Head of caudate nucleus (tissue), 42 donors: ENCODE measurements at regions not wholly inside any gene's neighbourhood (a gene's known extent, or its start where the extent isn't known, plus 50 kb on each side); places are given as distances from the start of the nearest gene placed in this dataset.

Experiments used
- DNase-seq, 42 donors: peaks; one replicate each; pipeline versions ENCODE4 v3.0.0 to v3.0.0-alpha.2; 2020 to 2021; ENCODE audit warnings: mixed read lengths in 7 of 42
- intact Hi-C: fragments of 100-400 bp; cut with DNase I; formaldehyde crosslinking; loops from one replicate; pipeline ENCODE4 v1.15.0; 2022

DNA sequence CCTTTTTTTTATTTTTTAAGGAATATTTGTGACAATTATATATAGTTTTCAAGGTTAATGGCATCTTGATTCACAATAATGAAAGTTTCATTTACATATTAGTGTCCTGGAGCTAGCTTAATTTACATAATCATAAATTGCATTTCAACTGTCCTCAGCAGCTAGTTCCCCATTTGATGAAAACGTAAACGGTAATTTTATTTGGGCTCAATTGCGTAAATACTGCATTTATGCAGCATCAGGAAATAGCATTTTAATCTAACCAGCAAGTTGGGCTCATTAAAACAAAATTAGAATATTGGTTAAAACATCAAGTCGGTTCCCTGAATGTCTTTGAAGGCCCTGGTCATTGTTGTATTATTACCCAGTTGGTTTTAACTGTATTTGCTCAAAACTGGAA is 136.8 kb upstream of the CDH5 start:
- DNase-seq: no peak
- intact Hi-C loops: no loop called here

- peak in 1 of 42 donors; percentile 11 for DNase-seq
- intact Hi-C loops: no loop called here
These were observed 137.7 kb upstream of the CDH5 start for GRCh38 chr16:66228792-66229191.

GRCh38 chr16:66227766-66228530 is 138.5 kb upstream of the CDH5 start:
- intact Hi-C loops: no loop called here

DNA sequence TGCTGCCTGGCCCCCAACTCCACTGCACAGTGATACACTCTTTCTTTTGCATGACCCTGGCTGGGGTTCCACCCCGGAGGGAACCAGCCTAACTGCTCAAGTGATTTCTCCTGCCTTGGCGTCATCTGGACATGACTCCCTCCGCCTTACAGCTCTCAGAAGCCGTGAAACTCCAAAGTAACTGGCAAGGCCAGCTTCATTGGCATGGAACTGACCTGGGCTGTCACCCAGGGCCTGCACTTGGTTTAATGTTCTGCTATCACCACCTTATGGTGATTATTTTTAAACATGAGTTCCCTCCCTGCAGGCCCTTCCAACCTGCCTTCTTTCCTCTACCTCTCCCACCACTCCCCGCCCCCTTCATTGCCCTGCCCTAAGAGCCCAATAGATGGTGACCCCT is 139.7 kb upstream of the CDH5 start:
- intact Hi-C loops: no loop called here
- peak in 8 of 42 donors; percentile 9 to 45 (median 23) for DNase-seq

More at GRCh38 chr16:66227766-66228530, 138.5 kb upstream of the CDH5 start:
- DNase-seq: peak in 1 of 42 donors; percentile 8

DNA sequence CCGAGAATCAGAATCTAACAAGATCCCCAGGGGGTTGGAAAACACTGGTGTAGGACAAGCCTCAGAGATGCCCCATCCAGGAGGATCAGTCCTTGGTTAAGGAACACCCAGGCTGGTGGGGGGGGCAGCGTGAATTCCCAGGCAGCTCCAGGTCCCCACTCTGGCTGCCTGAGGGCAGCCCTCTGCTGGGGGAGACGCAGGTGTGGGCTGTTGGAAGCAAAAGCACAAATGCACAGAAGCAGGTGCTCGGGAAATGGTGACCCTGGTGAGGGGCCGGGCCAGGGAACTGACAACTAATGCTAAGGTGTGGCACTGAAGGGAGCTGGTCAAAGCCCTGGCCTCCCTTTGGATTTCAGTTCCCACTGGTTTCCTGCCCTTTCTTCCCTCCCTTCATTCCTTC is 140.8 kb upstream of the CDH5 start:
- peak in 1 of 42 donors; percentile 8 for DNase-seq
- intact Hi-C loops: no loop called here

DNA sequence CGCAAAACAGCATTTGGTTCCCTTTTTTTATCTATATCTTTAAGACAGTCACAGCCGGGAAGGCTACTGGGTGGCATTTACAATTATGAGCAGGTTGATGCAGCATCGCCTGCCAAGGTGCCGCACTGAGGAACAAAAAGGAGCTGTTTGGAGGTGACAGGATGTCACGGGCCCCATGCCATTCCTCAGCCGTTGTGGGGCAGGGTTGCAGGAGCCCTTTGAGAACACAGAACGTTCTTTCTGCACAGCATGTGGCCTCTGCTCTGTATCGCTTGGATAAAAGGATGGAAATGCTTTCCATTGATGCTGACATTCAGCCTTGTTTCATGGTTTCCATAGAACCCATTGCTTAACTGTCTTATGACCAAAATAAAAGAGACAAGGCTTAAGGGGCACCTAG is 141.9 kb upstream of the CDH5 start:
- peak in 2 of 42 donors; percentile 17 to 28 for DNase-seq
- intact Hi-C loops: no loop called here

- peak in 1 of 42 donors; percentile 11 for DNase-seq
- intact Hi-C loops: no loop called here
These were observed 142.3 kb upstream of the CDH5 start for GRCh38 chr16:66224186-66224585.

DNA sequence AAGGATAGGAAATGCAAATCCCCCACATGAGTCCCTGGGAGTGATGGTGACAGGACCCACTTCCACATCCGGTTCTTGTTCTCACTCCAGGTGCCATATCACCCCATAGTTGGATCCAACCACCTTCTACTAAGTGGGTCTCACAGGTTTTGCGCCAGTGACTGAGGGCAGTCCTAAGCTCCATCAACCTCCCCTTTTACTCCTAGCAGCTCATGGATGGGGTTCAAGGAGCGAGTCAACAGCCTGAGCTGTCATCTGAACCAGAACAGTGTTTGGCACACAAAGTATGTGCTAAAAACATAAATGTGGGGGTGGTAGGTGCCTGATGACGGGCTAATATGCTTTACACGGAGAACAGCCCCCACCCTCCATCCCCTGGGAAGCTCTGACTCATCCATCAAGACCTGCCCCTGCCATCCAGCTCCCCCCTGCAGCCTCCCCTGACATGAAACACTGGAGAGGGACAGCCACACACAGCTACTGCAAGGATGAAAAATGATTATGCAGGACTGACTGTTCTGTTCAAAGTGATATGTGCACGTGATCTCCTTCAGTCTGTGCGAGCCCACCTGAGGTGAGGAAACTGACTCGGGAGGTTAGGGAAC is 143.2 kb upstream of the CDH5 start:
- intact Hi-C loops: no loop called here
- peak in 22 of 42 donors; percentile 15 to 69 (median 36) for DNase-seq

GRCh38 chr16:66222756-66223155 is 143.7 kb upstream of the CDH5 start:
- no peak for DNase-seq
- intact Hi-C loops: no loop called here

DNA sequence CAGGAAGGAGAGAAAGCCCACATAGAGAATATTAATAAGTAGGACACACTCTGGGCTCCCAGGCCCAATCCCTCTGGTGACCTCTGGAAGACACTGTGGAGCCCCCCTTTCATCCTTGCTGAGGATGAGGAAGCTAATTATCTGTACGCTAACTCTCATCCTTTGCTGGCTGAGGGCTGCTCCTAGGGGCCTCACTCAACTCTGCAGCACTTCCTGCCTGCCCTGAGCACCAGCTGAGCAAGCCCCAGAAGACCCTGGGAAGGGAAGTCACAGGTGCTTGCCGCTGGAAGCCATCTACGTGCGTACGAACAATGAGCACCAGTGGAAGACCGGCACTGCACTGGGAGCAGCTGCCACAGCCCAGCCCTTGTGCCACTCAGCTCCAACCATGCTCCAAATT is 145.8 kb upstream of the CDH5 start:
- intact Hi-C loops: no loop called here
- DNase-seq: no peak

GRCh38 chr16:66219491-66219890 is 147.0 kb upstream of the CDH5 start:
- no peak for DNase-seq

DNA sequence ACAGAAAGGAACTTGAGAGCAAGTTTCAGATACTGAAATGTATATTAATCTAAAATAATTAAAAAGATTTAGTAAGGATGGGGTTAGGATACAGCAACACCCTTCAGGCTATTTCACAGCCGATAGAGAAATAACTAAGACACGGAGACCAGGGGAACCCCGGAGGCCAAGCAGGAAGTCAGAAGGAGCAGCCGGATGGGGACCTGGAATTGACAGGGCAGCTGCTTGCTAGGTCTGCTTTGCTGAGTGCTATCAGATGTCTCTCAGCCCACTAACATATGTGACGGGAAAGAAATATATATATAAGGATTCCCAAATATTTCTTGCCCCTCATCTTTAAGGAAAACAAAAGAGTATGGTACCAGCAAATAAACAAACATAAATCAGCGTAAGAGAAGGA is 154.1 kb upstream of the CDH5 start:
- DNase-seq: peak in 1 of 42 donors; percentile 31
- intact Hi-C loops: no loop called here

More at GRCh38 chr16:66219491-66219890, 147.0 kb upstream of the CDH5 start:
- intact Hi-C loops: no loop called here

DNA sequence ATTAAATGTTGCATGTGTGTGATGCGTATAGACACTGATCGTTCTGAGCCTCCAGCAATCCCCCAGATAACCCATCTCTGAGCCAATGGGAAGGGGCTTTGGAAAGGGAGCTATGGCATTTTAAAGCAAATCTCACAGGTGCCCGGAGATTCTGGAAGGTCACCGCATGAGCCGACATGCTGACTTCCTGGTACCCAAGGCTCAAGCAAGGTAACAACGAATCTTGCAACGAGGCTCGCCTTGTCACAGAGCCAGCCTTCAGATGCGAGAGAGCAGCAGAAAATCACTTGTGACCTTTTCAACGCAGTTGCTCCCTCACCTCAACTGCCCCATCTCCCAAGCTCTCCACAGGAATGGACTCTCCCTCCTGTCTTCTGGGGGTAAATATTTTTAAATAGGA is 154.8 kb upstream of the CDH5 start:
- intact Hi-C loops: no loop called here
- peak in 1 of 42 donors; percentile 27 for DNase-seq

DNA sequence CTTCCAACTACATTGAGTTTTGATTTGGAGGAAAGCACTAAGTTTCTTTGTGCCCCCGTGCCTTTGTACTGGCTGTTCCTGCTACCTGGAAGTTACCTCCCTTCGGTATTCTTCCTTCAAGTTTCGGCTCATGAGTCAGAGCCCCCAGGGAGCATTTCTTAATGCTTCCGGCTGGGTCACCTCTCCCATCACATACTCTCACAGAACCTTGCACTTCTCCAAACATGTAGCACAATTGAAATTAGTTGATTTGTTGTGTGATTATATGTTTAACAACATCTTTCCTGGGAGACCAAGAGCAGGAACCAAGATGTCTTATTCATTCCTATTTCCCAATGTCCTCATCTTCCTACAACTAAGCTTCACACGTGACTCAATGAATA is 158.6 kb upstream of the CDH5 start:
- DNase-seq: no peak

DNA sequence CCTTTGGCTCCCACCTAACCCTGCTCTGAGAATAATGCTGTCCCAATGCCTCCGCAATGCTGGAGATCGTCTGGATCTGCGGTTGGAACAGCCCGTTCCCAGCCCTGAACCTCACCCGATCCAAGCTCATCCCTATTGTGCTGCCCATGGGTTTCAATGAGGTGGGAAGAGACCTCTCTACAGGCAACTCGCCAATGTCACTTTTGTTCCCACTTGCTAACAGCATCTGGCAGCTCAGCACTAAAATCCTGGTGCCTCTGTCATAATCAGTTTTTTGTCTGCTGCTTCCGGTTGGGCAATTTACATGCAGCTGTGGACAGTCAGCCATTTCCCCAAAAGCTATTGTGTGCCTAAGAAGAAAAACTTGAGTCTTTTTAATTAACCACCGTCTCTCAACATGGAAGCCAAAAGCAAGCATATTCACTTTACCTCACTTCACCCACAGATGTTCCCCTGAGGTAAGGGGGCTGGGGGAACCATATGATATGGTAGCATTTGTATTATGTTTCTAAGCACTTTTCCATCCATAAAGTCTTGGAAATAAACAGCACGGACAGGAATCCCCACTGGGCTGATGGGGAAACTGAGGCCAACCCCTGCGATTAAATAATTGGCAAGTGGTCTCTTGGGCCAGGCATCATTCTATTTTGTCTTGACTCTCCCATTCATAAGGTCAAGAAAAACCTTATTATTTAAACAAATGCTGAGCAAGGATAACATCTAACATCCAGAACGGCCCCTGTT is 159.2 kb upstream of the CDH5 start:
- intact Hi-C loops: no loop called here
- DNase-seq: peak in 1 of 42 donors; percentile 22

More for the DNA sequence above, 158.6 kb upstream of the CDH5 start:
- intact Hi-C loops: no loop called here

DNA sequence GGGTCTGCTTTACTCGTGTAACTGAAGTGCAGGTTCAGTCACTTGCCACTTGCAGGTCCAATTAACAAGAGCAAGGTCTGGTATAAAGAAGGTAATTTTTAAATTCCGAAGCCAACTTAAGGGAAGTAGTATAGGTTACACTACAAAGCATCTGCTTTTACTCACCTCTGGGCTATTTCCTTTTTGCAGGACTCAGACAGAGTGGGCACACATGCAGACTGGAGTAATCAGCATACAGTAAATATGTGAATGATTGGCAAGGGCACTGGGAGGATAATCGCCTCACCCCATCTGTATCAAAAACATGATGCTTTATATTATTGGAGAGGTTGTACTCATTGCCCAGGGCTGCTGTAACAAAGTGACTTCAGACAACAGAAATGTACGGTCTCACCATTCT is 160.1 kb upstream of the CDH5 start:
- intact Hi-C loops: no loop called here

DNA sequence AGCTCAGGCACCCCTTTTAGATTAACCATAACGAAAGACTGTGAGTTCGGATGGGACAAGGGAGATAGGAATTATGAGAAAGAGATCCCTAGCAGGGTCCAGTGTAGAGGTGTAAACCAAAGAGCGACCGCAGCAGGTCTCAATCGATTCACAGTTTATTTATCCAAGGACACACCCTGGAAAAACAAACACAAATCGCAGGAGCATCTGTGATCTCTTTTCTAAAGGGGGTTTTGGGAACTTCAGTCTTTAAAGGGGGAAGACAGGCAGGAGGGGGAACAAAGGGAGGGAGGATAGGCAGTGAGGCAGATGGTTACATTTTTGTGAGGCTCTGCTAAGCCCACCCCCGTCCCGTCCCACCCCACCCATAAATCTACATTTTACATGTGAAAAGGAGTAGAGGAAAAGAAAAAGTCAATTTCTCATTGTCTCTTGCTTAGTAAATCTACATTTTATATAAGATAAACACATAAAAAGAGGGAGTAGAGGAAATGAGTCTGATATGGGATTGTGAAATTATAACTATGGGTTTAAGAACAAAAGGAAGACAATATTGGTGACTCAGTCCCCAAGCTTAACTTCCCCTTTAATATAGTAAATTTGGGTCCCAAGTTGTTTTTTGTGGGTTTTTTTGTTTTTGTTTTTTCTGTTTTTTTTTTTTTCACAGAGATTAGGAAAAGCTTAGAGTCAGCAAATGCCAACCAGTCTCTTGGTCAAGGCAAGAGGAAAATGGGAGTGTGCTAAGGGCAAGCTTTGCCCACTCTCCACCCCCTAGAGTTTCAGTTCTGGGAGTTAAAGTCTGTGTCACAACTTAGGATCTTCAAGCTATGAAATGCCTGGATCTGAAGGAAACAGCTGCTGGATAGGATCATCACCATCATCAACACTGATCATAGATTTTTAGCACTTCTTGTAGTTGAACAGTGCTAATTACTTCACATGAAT is 160.9 kb upstream of the CDH5 start:
- intact Hi-C loops: no loop called here
- peak in 1 of 42 donors; percentile 24 for DNase-seq

More for the DNA sequence above, 160.1 kb upstream of the CDH5 start:
- no peak for DNase-seq

- DNase-seq: no peak
- intact Hi-C loops: no loop called here
These were observed 161.7 kb upstream of the CDH5 start for GRCh38 chr16:66204756-66205155.

DNA sequence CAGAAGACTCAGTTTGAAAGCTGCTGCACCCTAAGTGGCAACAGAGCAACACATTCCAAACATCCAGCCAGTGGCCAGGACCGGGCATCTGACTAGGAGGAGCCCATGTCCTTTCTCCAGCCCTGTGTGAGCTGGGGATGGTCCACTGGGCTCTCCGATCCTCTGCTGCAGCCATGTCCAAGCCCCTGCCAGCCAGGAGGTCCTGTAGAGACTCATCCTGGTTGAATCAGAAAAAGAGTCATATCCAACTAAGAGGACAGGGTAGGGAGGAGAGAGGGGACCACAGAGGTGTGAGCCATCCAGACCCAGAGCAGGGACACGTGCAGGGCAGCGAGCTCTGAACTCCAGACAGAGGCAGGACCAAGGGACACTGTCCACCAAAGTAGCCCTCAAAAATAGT is 163.0 kb upstream of the CDH5 start:
- no peak for DNase-seq

More for the DNA sequence above, 163.0 kb upstream of the CDH5 start:
- intact Hi-C loops: no loop called here
